Hippocampal formation (tissue), 2 donors: ENCODE measurements at regions not wholly inside any gene's neighbourhood (a gene's known extent, or its start where the extent isn't known, plus 50 kb on each side); places are given as distances from the start of the nearest gene placed in this dataset.
"Not testable (repeated sequence)": the region's sequence is repeated elsewhere in the genome, so short reads cannot be mapped to it uniquely, and the experiment has no call there.

Experiments used
- DNase-seq, 2 donors: peaks; one replicate each; lab custom pipeline; 2025; lab: John Stamatoyannopoulos, UW

- no peak for DNase-seq
Observed at GRCh38 chr10:84632866-84633265, 304.5 kb downstream of the CCSER2 start.

GRCh38 chr10:84634636-84635035, 306.2 kb downstream of the CCSER2 start:
- no peak for DNase-seq

DNA sequence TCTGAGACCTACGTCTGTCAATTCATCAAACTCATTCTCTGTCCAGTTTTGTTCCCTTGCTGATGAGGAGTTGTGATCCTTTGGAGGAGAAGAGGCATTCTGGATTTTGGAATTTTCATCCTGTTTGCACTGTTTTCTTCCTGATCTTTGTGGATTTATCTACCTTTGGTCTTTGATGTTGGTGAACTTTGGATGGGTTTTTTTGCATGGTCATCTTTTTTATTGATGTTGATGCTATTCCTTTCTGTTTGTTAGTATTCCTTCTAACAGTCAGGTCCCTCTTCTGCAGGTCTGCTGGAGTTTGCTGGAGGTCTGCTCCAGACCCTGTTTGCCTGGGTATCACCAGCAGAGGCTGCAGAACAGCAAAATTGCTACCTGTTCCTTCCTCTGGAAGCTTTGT, 322.2 kb downstream of the CCSER2 start:
- DNase-seq, result not testable (repeated sequence)

GRCh38 chr10:84654671-84655070, 326.3 kb downstream of the CCSER2 start:
- DNase-seq, result no peak

- no peak for DNase-seq
Observed at GRCh38 chr10:84659027-84659426, 330.6 kb downstream of the CCSER2 start.

- DNase-seq, result no peak
Observed at GRCh38 chr10:84659497-84660439, 331.4 kb downstream of the CCSER2 start.

GRCh38 chr10:84660450-84661159, 332.2 kb downstream of the CCSER2 start:
- DNase-seq, result no peak

DNA sequence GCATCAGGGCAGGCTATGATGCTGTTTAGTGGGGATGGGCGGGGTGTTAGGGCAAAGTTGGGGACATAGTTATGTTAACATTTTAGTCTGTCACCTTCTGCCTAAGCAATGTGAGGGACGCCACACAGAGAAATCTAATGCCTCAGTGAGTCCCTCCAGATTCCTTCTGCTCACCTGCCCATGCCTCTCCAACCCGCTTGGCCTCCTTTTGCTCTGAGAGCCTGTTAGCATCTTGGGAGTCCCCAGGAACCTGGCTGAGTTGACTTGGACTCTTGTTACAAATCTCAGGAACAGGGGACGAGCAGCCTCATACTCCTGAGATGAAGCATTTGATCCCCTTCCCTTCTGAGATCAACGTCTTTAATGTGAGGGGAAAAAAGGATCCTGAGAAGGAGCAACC, 336.8 kb downstream of the CCSER2 start:
- no peak for DNase-seq

DNA sequence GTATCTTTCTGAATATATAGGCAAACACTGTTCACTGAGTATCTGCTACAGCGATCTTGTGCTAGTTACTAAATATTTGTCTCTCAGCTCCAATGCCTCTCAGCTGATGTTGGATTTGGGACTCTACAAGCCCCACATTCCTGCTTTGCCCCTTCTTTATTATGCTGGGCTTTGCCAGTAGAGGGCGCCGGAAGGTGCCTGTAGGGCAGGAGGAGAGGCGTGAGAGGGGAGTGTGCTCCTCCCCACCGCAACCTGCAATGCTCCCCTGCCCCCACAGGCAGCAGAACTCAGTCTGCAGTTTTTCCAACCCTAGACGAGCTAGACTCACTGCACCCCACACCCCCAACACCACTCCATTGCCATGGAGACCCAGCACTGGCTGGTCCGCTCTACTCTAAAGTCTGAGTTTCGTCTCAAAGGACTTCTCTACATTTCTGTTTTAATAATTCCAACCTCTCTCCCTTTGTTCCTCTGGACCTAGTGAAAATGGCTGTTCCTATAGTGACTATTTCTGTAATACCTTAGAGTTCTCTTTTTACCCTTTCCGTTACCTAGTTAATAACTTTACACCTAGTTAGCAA, 337.6 kb downstream of the CCSER2 start:
- DNase-seq, result no peak

GRCh38 chr10:84668186-84668763, 339.9 kb downstream of the CCSER2 start:
- DNase-seq, result no peak

- no peak for DNase-seq
Observed at GRCh38 chr10:84675060-84675459, 346.7 kb downstream of the CCSER2 start.

GRCh38 chr10:84676536-84676935, 348.1 kb downstream of the CCSER2 start:
- no peak for DNase-seq

- DNase-seq, result no peak
Observed at GRCh38 chr10:84681781-84682180, 353.4 kb downstream of the CCSER2 start.

DNA sequence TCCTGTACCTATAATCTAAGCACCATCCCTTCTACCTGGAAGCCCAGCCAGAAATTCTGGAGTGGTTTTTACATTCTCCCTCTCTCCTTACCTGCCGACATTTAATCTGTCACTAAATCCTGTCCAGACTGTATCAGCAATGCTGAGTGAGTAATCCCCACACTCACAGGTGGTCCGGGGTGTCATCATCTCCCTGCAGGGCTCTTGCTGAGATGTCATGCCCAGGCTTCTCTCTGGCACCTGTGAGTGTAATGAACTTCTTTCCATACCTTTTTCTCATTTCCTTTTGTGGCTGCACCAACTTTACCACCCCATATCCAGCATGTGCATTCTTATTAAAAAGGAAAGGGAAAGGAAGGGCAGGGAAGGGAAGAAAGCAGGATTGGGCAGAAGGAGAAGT, 355.2 kb downstream of the CCSER2 start:
- DNase-seq, result no peak

GRCh38 chr10:84683980-84684740, 355.8 kb downstream of the CCSER2 start:
- no peak for DNase-seq

GRCh38 chr10:84685047-84685660, 356.8 kb downstream of the CCSER2 start:
- DNase-seq, result no peak

DNA sequence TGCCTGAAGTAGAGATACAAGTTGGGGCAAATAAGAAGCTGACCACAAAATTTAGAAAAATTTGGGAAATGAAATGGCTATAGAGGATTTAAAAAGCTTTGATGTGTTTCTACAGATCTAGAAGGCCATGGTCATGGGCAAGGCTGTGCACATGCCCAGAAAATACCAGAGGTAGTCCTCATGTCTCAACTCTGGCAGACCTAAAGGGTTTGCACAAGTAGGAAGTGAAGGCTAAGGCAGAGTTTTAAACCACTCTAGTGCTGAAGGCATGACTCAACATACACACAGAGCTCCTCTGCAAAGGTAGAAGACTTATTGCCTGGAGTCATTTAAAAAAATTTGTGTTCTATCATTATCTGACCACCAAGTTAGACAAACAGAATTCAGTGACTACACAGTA, 364.6 kb downstream of the CCSER2 start:
- DNase-seq, result no peak

DNA sequence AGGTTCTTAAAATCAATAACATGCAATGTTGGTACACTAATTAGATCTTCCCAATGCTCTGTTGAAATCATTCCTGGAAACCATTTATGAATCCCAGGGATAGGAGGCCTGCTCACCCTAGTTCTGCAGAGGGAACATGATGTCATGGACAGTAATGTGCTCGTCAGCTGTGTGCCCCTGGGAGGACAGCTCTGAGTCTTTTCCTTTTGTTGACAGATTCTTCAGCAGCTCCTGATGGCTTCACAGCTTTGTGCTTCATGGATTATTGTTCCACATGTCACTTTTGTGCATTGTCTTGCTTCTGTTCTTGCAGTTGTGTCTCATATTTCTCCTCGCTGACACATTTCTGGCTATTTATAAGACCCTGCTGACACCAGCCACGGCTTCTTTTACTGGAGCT, 367.5 kb downstream of the CCSER2 start:
- DNase-seq, result no peak

GRCh38 chr10:84696610-84697009, 368.2 kb downstream of the CCSER2 start:
- no peak for DNase-seq

GRCh38 chr10:84698989-84699388, 370.6 kb downstream of the CCSER2 start:
- no peak for DNase-seq

GRCh38 chr10:84700668-84701369, 372.4 kb downstream of the CCSER2 start:
- DNase-seq, result no peak
